ENCODE measurements at regions not wholly inside any gene's neighbourhood (a gene's known extent, or its start where the extent isn't known, plus 50 kb on each side); places are given as distances from the start of the nearest gene placed in this dataset.

- TF ChIP-seq ZNF677 (tag by site-specific recombination; IDR thresholded peaks at IDR 0.05) (no peak), PBX3 (CRISPR knock-in tag; IDR thresholded peaks at IDR 0.05) (no peak), ZNF350 (tag by site-specific recombination; IDR thresholded peaks at IDR 0.05) (no peak), ZNF660 (tag by site-specific recombination; IDR thresholded peaks at IDR 0.05) (no peak), ZNF16 (tag by site-specific recombination; IDR thresholded peaks at IDR 0.05; ENCODE audit: low read depth) (no peak), ZNF843 (tag by site-specific recombination; IDR thresholded peaks at IDR 0.05) (no peak), WT1 (tag by site-specific recombination; IDR thresholded peaks at IDR 0.05) (no peak), ZNF521 (tag by site-specific recombination; IDR thresholded peaks at IDR 0.05) (no peak), HOXD13 (CRISPR knock-in tag; IDR thresholded peaks at IDR 0.05; ENCODE audit: borderline replicate concordance) (no peak), ZNF280C (tag by site-specific recombination; IDR thresholded peaks at IDR 0.05) (no peak), GLI2 (tag by site-specific recombination; IDR thresholded peaks at IDR 0.05; ENCODE audit: borderline replicate concordance, low read depth) (no peak), ZNF280D (tag by site-specific recombination; IDR thresholded peaks at IDR 0.05) (no peak), ZNF146 (tag by site-specific recombination; IDR thresholded peaks at IDR 0.05) (no peak), ATF2 (tag by site-specific recombination; IDR thresholded peaks at IDR 0.05; ENCODE audit: low read depth) (no peak)
- ChIA-PET CTCF (no interaction called here), POLR2A (interaction anchor here (0.6 kb wide), 1 partner anchor 21 kb away, joined by 3 read pairs; no protein-coding TSS in a partner anchor)
- Histone ChIP-seq H3K4me3 (ENCODE audit: low read depth, low read length) (no peak overlapping the region), H3K9me3 (ENCODE audit: control insufficient read depth, insufficient read depth, low read depth, low read length) (no peaks in the 10 kb centered on the region), H3K36me3 (ENCODE audit: control insufficient read depth in 2 of 2, insufficient read depth in 1 of 2, low read length in 2 of 2) (no peaks in the 10 kb centered on the region), H3K27ac (ENCODE audit: extremely low read depth, low read depth, low read length) (no peak overlapping the region), H3K4me1 (ENCODE audit: control insufficient read depth, insufficient read depth, low read length) (no peaks in the 10 kb centered on the region)
Measured at GRCh38 chr5:4225741-4226140, 630.1 kb downstream of the IRX1 start.

GRCh38 chr5:4226565-4226964 is 630.9 kb downstream of the IRX1 start:
- H3K27ac ChIP-seq (ENCODE audit: extremely low read depth, low read depth, low read length): no peak overlapping the region
- POLR2A ChIA-PET: no interaction called here
- CTCF ChIA-PET: no interaction called here
- H3K4me3 ChIP-seq (ENCODE audit: low read depth, low read length): no peak overlapping the region
- no peaks in the 10 kb centered on the region for H3K4me1 ChIP-seq (ENCODE audit: control insufficient read depth, insufficient read depth, low read length)
- no peaks in the 10 kb centered on the region for H3K36me3 ChIP-seq (ENCODE audit: control insufficient read depth in 2 of 2, insufficient read depth in 1 of 2, low read length in 2 of 2)
- no peaks in the 10 kb centered on the region for H3K9me3 ChIP-seq (ENCODE audit: control insufficient read depth, insufficient read depth, low read depth, low read length)
- TF ChIP-seq CTCF (tag by site-specific recombination; IDR thresholded peaks at IDR 0.05) (no peak), ZNF571 (tag by site-specific recombination; IDR thresholded peaks at IDR 0.05) (no peak)
